ENCODE measurements at regions not wholly inside any gene's neighbourhood (a gene's known extent, or its start where the extent isn't known, plus 50 kb on each side); places are given as distances from the start of the nearest gene placed in this dataset.

DNA sequence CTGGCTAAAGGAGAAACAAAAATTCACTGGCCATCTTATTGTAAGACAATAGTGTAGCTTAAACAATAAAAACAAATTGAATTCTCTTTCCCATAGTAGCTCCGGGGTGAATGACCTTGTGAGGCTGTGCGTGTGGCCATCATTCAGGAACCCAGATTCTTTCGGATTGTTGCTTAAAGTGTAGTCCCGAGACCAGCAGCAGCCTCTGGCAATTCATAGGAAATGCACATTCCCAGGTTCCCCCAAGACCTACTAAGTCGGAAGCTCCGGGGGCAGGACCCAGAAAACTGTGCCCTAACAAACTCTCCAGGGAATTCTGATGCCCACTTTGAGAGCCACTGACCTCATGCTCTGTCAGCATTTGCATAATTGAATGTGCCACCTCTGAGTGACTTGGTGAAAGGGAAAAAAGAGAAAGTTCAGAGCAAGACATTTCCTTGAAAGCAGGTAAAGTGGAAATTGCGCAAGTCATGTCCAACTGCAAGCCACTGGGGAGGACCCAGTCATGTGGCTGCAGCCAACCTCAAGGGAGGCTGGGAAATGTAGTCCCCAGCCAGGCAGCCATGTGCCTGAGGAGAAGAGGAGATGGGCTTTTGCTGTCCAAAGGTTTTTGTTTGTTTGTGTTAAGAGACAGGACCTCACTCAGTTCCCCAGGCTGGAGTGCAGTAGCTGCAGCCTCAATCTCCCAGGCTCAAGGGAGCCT lies 50.7 kb upstream of the PNMA8B start:
- POLR2A ChIA-PET, result no interaction called here
- in situ Hi-C loops (cut with HindIII; ENCODE audit: extremely low pct_ligation_motif_present, low pct_unique_long_range_greater_than_20kb), result no loop called here
- no peak overlapping the region for H2AFZ ChIP-seq (ENCODE audit: low read length)
- TF ChIP-seq ZEB1 (IDR thresholded peaks at IDR 0.05; ENCODE audit: insufficient replicate concordance, low read depth), result peak; percentile 89
- TF ChIP-seq CEBPG (CRISPR knock-in tag; IDR thresholded peaks at IDR 0.05), result peak; percentile 99
- TF ChIP-seq MYC (CRISPR knock-in tag; IDR thresholded peaks at IDR 0.05; ENCODE audit: borderline replicate concordance), result peak; percentile 73; the same call in 1 of the 2 replicates
- TF ChIP-seq SUZ12 (IDR thresholded peaks at IDR 0.05; ENCODE audit: low read depth, low read length), result peak; percentile 61
- TF ChIP-seq, protein P1, sequence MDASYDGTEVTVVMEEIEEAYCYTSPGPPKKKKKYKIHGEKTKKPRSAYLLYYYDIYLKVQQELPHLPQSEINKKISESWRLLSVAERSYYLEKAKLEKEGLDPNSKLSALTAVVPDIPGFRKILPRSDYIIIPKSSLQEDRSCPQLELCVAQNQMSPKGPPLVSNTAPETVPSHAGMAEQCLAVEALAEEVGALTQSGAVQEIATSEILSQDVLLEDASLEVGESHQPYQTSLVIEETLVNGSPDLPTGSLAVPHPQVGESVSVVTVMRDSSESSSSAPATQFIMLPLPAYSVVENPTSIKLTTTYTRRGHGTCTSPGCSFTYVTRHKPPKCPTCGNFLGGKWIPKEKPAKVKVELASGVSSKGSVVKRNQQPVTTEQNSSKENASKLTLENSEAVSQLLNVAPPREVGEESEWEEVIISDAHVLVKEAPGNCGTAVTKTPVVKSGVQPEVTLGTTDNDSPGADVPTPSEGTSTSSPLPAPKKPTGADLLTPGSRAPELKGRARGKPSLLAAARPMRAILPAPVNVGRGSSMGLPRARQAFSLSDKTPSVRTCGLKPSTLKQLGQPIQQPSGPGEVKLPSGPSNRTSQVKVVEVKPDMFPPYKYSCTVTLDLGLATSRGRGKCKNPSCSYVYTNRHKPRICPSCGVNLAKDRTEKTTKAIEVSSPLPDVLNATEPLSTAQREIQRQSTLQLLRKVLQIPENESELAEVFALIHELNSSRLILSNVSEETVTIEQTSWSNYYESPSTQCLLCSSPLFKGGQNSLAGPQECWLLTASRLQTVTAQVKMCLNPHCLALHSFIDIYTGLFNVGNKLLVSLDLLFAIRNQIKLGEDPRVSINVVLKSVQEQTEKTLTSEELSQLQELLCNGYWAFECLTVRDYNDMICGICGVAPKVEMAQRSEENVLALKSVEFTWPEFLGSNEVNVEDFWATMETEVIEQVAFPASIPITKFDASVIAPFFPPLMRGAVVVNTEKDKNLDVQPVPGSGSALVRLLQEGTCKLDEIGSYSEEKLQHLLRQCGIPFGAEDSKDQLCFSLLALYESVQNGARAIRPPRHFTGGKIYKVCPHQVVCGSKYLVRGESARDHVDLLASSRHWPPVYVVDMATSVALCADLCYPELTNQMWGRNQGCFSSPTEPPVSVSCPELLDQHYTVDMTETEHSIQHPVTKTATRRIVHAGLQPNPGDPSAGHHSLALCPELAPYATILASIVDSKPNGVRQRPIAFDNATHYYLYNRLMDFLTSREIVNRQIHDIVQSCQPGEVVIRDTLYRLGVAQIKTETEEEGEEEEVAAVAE (CRISPR knock-in tag; IDR thresholded peaks at IDR 0.05; ENCODE audit: borderline replicate concordance), result 0 out of 2 replicates have a peak, but pooled peaks have one; percentile 55
- TF ChIP-seq SAP130 (CRISPR knock-in tag; IDR thresholded peaks at IDR 0.05; ENCODE audit: low read depth), result peak; percentile 68
- no peak for TF ChIP-seq ZUFSP (CRISPR knock-in tag; IDR thresholded peaks at IDR 0.05; ENCODE audit: borderline replicate concordance)
- TF ChIP-seq ATF2 (CRISPR knock-in tag; IDR thresholded peaks at IDR 0.05), result 0 out of 2 replicates have a peak, but pooled peaks have one; percentile 21
- no peak for TF ChIP-seq SOX6 (IDR thresholded peaks at IDR 0.05)
- 0 out of 2 replicates have a peak, but pooled peaks have one; percentile 13 for TF ChIP-seq SOX6 (CRISPR knock-in tag; IDR thresholded peaks at IDR 0.05)
- TF ChIP-seq GABPA (IDR thresholded peaks at IDR 0.05; ENCODE audit: low read depth, low read length), result no peak
- TF ChIP-seq GABPA (CRISPR knock-in tag; IDR thresholded peaks at IDR 0.05; ENCODE audit: low read depth), result peak; percentile 54
- no peak for TF ChIP-seq ZNF333 (CRISPR knock-in tag; IDR thresholded peaks at IDR 0.05; ENCODE audit: borderline replicate concordance)
- no peak for TF ChIP-seq ZNF672 (CRISPR knock-in tag; IDR thresholded peaks at IDR 0.05)
- 0 out of 2 replicates have a peak, but pooled peaks have one; percentile 31 for TF ChIP-seq MAX (IDR thresholded peaks at IDR 0.05)
- no peak for TF ChIP-seq KLF13 (CRISPR knock-in tag; IDR thresholded peaks at IDR 0.05)
- TF ChIP-seq ZNF644 (CRISPR knock-in tag; IDR thresholded peaks at IDR 0.05; ENCODE audit: low read depth), result 0 out of 2 replicates have a peak, but pooled peaks have one; percentile 13

More for the DNA sequence above, 50.7 kb upstream of the PNMA8B start:
- Histone ChIP-seq H3K4me2 (ENCODE audit: low read depth, low read length) (peak overlapping the region; percentile 68), H3K4me1 (ENCODE audit: insufficient read depth, low read length) (peaks cover 9% of the 10 kb centered on the region), H3K79me2 (ENCODE audit: insufficient read depth, low read length) (no peaks in the 10 kb centered on the region), H3K27ac (ENCODE audit: extremely low read length, insufficient read depth, low read length) (no peak overlapping the region), H3K9ac (ENCODE audit: insufficient read depth, low read depth, low read length) (no peak overlapping the region), H3K4me3 (replicated peaks in 1 of 3; ENCODE audit: insufficient read depth in 1 of 3, low read depth in 2 of 3, low read length in 3 of 3) (peak overlapping the region in 2 of 3 experiments; percentile 28 to 44; a peak in 3 of 6 replicates), H3K9me3 (ENCODE audit: low read length) (peaks cover 9% of the 10 kb centered on the region; the same call in 1 of the 2 replicates), H3K36me3 (replicated peaks in 1 of 2; ENCODE audit: control insufficient read depth in 1 of 2, insufficient read depth in 2 of 2, low read length in 2 of 2) (no peaks in the 10 kb centered on the region), H4K20me1 (ENCODE audit: insufficient read depth, low read length) (no peaks in the 10 kb centered on the region), H3K27me3 (ENCODE audit: control insufficient read depth in 1 of 2, insufficient read depth in 2 of 2, low read length in 2 of 2) (no peaks in the 10 kb centered on the region)
- FAIRE-seq (peak; percentile 68), DNase-seq (ENCODE audit: low spot score) (peak; percentile 30), ATAC-seq (peak; percentile 84)
- CTCF ChIA-PET (ENCODE audit: low intra/inter-chr PET ratio, low total read pairs), result no interaction called here
- intact Hi-C loops (cut with micrococcal nuclease; ENCODE audit: unreplicated experiment), result no loop called here
- 20% methylated on average over 5 of the region's 7 CpGs for WGBS (ENCODE audit: low lambda C conversion rate)
- BruUV-seq (replicated peaks), result no TSS peak
